PFSK-1 (cell line): ENCODE measurements at regions not wholly inside any gene's neighbourhood (a gene's known extent, or its start where the extent isn't known, plus 50 kb on each side); places are given as distances from the start of the nearest gene placed in this dataset.

Source experiments
- FOXP2 ChIP-seq: optimal IDR thresholded peaks from 2 replicates; pipeline ENCODE3; 2011; ENCODE audit warnings: borderline replicate concordance, control low read depth, inconsistent platforms; ENCODE audit not compliant: insufficient read depth; ENCODE audit errors: extremely low read length, extremely low read depth
- POLR2AphosphoS5 ChIP-seq: IDR thresholded peaks from 2 replicates; pipeline ENCODE4 v1.6.1; 2012; ENCODE audit warnings: low read depth, mild to moderate bottlenecking, control low read depth, low read length, moderate library complexity
- TAF1 ChIP-seq: IDR thresholded peaks from 2 replicates; pipeline ENCODE4 v1.6.1; 2012; ENCODE audit warnings: low read length, control low read depth, borderline replicate concordance; ENCODE audit not compliant: insufficient read depth

DNA sequence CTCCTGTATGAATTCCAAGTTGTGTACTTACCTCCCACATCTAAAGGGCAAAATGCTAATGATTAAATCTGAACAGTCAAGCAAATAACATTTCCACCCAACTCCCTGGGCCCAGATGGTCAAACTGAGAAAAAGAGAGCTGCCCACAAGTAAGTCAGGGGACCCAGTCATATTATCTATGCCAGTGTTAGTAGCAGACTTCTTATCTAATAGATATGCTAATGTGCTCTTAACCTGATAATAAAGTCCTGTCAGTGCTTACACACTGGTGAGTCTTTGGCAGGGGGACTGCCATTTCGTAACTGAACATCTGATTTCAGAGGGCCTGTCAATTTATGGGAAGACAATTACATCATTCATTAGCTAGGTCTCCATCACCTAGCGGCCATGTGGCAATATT is 292.3 kb upstream of the WWC1 start:
- TF ChIP-seq FOXP2: no peak
- no peak for TF ChIP-seq TAF1
- no peak for TF ChIP-seq POLR2AphosphoS5
